Hematopoietic multipotent progenitor cell treated with erythropoietin and hydrocortisone succinate and interleukin-3 and kit ligand, for 17 days (in vitro differentiated cells): ENCODE measurements at regions not wholly inside any gene's neighbourhood (a gene's known extent, or its start where the extent isn't known, plus 50 kb on each side); places are given as distances from the start of the nearest gene placed in this dataset.

ENCODE experiments used
- DNase-seq: peaks from one replicate; pipeline ENCODE4 v3.0.0-alpha.2; 2015; ENCODE audit warnings: low spot score

DNA sequence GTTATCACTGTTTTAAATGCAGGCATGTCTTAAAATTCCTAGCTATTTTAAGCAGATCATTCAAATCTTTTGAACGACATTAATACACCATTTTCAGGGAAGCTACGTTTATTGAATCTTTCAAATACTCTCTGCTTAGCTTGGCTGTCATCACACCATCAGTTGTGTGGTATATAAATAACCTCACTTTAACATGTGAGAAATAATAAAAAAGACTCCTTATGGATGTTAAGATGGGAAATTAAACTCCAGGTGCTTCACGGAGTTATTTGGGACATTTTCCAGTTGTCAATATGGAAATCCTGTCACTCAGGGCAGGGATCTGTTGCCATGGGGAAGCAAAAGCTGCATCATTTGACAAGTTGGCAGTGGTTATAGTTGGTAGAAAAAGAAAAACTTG is 649.2 kb upstream of the CDH2 start:
- no peak for DNase-seq

GRCh38 chr18:28824183-28824574 is 647.2 kb upstream of the CDH2 start:
- no peak for DNase-seq

DNA sequence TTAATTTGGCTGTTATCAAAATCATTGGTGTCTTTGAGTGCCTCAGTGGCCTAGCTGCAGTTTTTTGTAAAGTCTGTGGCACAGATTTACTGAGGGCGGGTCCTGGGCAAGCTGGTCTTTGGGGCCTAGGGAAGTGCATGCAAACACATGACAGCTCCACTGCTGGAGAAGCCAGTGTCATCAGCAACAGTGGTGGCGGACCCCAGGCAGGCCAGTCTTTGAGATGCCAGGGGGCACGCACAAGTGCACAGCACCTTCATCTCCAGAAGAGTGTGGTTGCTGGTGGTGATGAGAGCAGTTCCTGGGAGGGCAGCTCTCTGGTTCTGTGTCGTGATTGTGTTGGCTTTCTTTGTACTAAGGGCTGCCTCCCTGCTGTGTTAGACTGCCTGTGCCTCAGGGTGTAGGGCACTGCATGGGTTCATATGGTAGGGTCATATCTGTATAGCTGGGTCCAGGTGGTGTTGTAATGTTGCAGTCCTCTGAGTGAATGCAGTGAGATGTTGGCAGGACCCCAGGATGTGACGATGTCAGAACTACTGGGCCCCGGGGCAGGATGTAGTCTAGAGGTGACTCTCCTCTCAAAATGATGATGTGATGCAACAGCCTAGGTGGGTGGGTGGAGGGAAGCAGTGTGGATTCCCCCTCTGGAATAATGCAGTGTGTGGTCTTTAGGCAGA is 646.7 kb upstream of the CDH2 start:
- DNase-seq, result no peak

- no peak for DNase-seq
These were observed 643.4 kb upstream of the CDH2 start for GRCh38 chr18:28820353-28820752.

GRCh38 chr18:28816155-28816554 is 639.2 kb upstream of the CDH2 start:
- DNase-seq, result no peak

DNA sequence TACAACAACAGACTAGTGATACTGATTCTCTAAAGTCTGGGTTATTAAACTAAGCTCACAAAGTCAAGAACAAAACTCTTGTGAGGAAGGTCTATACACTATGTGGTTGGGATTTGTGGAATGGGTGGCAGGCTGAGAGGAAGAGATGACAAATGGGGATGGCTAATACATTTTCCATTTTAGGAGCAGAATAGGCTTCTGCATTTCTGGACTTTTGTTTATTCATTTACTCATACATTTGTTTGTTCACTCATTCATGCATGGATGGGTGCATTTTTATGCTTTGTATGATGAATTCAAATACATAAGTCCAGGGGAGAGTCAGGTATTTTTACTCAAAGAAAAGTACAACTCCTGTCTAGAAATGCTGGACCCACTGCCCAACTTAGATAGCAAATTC is 637.4 kb upstream of the CDH2 start:
- no peak for DNase-seq

- no peak for DNase-seq
These were observed 631.4 kb upstream of the CDH2 start for GRCh38 chr18:28808373-28808772.

DNA sequence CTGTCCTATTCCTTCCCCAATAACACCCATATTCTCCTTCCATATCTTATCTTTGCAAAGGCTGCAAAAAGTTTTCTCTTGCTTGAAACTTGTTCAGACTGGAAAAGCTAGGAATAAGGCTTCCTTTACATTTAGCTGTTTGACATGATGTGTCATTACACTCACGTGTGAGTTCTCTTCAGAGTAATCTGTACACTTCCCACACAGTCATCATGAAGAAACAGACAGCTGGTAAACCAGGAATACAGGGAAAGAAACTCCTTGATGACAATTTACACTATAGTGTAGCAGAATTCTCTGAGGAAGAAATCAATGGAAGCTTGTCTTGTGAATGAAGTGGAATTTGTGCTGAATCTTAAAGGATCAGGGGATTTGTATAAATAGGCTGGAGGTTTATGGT is 628.6 kb upstream of the CDH2 start:
- no peak for DNase-seq

DNA sequence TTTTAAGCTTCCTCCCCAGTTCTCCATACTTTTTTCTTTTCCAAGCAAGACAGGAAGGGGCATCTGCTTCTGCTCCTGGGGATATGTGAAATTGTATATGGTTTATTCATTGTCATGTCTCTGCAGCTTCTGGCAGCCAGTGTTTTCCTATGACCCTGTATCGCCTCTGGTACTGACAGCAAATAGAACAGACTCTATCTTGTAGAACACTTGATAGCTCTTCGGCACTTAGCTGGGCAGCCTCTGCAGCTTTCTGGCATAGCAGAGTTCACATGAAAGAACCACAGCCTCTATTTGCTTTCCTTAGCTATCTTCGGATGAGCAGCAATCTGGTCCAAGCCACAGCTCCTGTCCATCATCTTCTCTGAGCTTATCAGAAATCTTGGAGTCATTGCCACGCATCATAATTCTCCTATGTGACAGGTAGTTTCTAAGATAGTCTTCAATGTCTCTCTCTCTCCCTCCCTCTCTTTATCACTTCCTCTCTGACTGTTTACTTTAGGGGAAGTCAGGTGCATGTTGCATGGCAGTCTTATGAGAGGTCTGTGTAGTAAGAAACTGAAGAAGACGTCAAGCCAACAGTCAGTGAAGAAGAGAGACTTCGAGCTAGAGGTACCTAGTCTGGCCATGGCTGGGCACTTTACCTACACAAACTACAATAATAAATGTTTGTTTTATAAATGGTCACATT is 627.7 kb upstream of the CDH2 start:
- no peak for DNase-seq

GRCh38 chr18:28802546-28802945 is 625.6 kb upstream of the CDH2 start:
- no peak for DNase-seq

- no peak for DNase-seq
These were observed 624.9 kb upstream of the CDH2 start for GRCh38 chr18:28801876-28802275.

DNA sequence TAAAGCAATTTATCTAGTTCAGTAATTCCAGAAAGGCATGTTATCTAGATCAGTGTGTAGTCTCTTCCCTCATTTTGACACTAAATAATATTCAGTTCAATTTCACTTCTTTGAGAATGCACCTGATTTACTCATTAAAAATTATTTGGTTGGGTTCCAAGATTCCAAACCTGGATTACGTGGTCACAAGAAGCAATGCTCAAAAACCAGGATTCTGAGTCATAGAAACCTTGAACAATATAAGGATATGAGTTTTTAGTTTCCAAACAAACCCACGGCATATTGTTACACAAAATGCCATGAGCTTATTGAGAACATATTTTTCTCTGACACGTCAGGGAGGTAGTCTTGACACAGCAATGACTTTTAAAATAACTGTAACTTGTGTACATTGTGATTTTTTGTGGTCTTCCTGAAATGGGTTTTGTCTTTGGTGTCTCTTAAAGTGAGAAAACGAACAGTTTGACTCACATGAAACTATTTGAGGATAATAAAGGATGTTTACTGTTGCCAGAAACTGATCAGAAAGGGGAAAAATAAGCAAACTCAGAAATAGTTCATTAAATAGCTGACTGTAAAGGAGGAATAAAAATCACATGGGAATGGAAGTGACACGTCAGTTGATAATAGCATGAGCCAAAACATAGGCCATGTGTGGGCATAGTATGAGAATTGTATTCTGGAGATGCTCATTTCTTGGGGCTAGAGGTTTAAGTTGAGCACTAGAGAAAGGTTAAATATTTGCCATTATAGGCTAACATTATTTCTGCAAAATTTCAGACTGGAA is 617.7 kb upstream of the CDH2 start:
- DNase-seq, result no peak

DNA sequence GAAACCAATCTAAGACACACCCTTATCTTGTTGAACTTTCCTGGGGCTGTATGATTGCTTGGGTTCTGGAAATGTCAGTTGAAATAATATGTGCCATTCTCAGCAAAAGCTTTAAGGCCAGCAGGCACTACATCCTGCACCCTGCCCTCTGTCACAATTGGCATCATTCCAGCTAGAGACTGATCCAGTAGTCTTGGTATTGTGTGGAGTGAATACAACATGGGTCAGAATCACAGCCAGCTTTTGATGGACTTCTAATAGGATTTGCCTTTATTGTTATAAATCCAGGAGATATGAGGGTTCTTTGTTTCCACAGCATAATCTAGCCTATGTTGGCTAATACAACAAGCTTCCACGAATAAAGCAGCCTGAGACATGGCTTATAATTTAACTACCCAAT is 617.0 kb upstream of the CDH2 start:
- DNase-seq, result no peak

- no peak for DNase-seq
These were observed 615.6 kb upstream of the CDH2 start for GRCh38 chr18:28792404-28793086.

- DNase-seq, result no peak
These were observed 614.2 kb upstream of the CDH2 start for GRCh38 chr18:28791101-28791500.

DNA sequence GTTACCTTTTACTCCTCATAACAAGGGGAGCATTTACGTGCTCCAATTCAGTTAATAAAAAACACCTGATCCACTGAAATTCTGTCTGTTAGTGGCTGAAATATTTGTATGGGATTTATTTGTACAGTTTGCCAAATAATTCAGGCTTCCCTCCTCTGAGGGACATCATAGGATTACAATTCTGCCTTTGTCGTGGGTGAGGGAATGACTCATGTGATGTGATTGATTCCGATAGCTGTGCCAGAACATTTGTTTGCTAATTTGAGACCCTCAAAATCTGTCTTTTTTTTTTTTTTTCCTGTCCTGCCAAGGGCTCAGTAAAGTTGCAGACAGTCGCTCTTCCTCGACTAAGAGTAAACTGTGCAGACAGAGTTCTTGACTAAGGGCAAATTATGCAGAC is 612.6 kb upstream of the CDH2 start:
- no peak for DNase-seq

- no peak for DNase-seq
These were observed 610.0 kb upstream of the CDH2 start for GRCh38 chr18:28786926-28787325.

DNA sequence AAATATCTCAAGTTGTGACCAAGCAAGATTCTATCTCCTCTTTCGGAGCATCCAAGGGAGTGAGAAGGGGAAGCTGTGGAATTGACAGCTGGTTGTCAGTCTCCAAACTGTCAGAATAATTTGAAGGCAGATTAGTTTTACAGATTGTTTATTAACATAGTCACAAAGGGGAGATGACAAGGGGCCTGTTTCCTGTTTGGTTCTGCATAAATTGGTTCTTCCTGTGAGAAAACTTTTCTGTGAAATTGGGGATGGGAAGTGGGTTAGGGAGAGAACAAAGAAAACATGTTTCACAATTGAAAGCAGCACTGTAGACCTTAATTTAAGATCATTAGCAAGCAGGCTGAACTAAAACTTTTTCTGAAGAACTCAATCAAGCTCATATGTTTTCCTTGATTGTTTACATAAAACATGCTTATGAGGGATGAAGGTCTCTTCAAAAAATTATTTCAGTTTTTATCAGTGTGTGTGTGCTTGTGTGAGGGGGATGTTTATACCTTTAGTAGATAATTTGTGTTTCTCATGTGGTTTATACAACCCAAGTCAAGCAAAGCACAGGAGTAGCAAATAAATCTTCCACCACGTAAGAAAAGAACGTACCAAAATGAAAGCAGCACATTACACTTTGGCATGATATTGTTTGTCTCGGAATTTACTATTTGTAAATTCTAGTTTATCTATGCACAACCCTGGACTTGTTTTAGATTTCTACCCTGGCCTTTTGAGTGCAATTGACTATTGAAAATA is 604.9 kb upstream of the CDH2 start:
- no peak for DNase-seq

DNA sequence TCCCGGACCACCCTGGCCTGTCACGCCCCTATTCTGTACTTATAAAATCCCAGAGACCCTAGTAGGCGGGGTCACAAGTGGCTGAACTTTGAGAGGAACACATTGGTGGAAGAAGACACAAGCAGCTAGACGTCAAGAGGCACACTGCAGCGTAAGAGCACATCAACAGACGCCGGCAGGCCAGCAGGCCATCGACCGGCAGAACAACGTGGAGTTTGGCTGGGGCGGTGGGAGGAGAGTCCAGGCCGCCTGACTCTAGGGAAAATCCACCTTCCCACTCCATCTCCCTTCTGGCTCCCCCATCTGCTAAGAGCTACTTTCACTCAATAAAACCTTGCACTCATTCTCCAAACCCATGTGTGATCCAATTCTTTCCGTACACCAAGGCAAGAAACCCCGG is 601.8 kb upstream of the CDH2 start:
- no peak for DNase-seq

- no peak for DNase-seq
These were observed 600.8 kb upstream of the CDH2 start for GRCh38 chr18:28777756-28778155.

DNA sequence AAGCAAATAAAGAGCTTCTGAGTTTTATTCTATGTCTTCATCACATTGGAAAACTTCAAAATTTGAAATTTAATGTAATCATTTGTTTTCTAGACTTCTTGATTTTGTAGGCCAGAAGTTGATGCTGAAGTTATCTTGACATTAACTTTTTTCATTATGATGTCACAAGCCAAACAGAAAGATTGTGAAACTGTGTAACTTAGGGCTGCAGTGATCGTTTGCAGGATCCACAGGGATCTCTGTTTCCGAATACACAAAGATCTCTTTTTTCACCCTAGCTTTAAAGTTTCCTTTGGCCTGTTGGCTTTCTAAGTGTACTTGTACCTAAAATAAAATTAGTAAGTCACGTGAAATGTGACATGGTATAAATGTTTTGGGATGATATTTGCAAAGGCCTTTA is 594.9 kb upstream of the CDH2 start:
- no peak for DNase-seq
